ENCODE measurements at regions not wholly inside any gene's neighbourhood (a gene's known extent, or its start where the extent isn't known, plus 50 kb on each side); places are given as distances from the start of the nearest gene placed in this dataset.

DNA sequence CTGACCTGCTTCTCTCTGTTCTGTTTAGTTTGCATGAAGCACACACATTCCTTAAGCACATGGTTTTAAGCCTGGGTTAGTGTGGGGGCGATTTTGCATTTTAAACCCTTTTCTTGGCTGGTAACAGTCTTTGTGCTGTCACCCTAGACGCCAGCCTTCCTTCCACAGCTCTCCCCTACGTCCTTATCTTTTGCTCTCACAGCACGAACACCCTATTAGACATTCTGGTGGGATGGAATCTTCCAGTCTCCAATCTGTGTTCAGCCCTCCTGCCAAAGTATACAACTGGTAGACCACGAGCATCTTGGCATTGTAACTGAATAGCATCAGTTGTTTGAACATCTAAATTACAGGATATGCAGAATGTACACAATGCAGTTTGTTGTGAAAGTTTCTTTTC, 316.9 kb upstream of the IRX2 start (continued):
- TF ChIP-seq CHD7 (IDR thresholded peaks at IDR 0.05; ENCODE audit: low read depth, low read length): no peak
- TF ChIP-seq KLF1 (tag; IDR thresholded peaks at IDR 0.05): no peak
- TF ChIP-seq SRSF3 (IDR thresholded peaks at IDR 0.05; ENCODE audit: insufficient read depth, low read length): no peak
- no peak for TF ChIP-seq NCOA6 (IDR thresholded peaks at IDR 0.05)
- no peak for TF ChIP-seq GABPB1 (CRISPR knock-in tag; IDR thresholded peaks at IDR 0.05)
- no peak for TF ChIP-seq SMC3 (conservative IDR thresholded peaks at IDR 0.05; ENCODE audit: insufficient read depth, low read depth, low read length)
- TF ChIP-seq ZNF232 (CRISPR knock-in tag; IDR thresholded peaks at IDR 0.05): no peak
